ENCODE measurements at regions not wholly inside any gene's neighbourhood (a gene's known extent, or its start where the extent isn't known, plus 50 kb on each side); places are given as distances from the start of the nearest gene placed in this dataset.

- DNase-seq (ENCODE audit: low read depth in 4 of 4, low spot score in 1 of 4): no peak
Observed at GRCh38 chr21:31502537-31503143, 156.9 kb upstream of the SOD1 start.

- DNase-seq (ENCODE audit: low read depth in 4 of 4, low spot score in 1 of 4): no peak
Observed at GRCh38 chr21:31501926-31502325, 157.6 kb upstream of the SOD1 start.

- no peak for DNase-seq (ENCODE audit: low read depth in 4 of 4, low spot score in 1 of 4)
Observed at GRCh38 chr21:31500982-31501381, 156.9 kb upstream of the TIAM1 start.

- no peak for DNase-seq (ENCODE audit: low read depth in 4 of 4, low spot score in 1 of 4)
Observed at GRCh38 chr21:31500071-31500470, 156.0 kb upstream of the TIAM1 start.

- DNase-seq (ENCODE audit: low read depth in 4 of 4, low spot score in 1 of 4): no peak
Observed at GRCh38 chr21:31498985-31499384, 154.9 kb upstream of the TIAM1 start.

GRCh38 chr21:31497914-31498313, 153.9 kb upstream of the TIAM1 start:
- DNase-seq (ENCODE audit: low read depth in 4 of 4, low spot score in 1 of 4): no peak

- no peak for DNase-seq (ENCODE audit: low read depth in 4 of 4, low spot score in 1 of 4)
Observed at GRCh38 chr21:31493350-31493880, 149.4 kb upstream of the TIAM1 start.

- no peak for DNase-seq (ENCODE audit: low read depth in 4 of 4, low spot score in 1 of 4)
Observed at GRCh38 chr21:31491617-31492016, 147.6 kb upstream of the TIAM1 start.

- no peak for DNase-seq (ENCODE audit: low read depth in 4 of 4, low spot score in 1 of 4)
Observed at GRCh38 chr21:31490443-31490842, 146.4 kb upstream of the TIAM1 start.

- no peak for DNase-seq (ENCODE audit: low read depth in 4 of 4, low spot score in 1 of 4)
Observed at GRCh38 chr21:31489726-31490125, 145.7 kb upstream of the TIAM1 start.

GRCh38 chr21:31489014-31489413, 145.0 kb upstream of the TIAM1 start:
- DNase-seq (ENCODE audit: low read depth in 4 of 4, low spot score in 1 of 4): no peak

- no peak for DNase-seq (ENCODE audit: low read depth in 4 of 4, low spot score in 1 of 4)
Observed at GRCh38 chr21:31484219-31484618, 140.2 kb upstream of the TIAM1 start.

GRCh38 chr21:31483146-31483545, 139.1 kb upstream of the TIAM1 start:
- no peak for DNase-seq (ENCODE audit: low read depth in 4 of 4, low spot score in 1 of 4)

- no peak for DNase-seq (ENCODE audit: low read depth in 4 of 4, low spot score in 1 of 4)
Observed at GRCh38 chr21:31482460-31482859, 138.4 kb upstream of the TIAM1 start.

GRCh38 chr21:31480228-31480627, 136.2 kb upstream of the TIAM1 start:
- DNase-seq (ENCODE audit: low read depth in 4 of 4, low spot score in 1 of 4): no peak

GRCh38 chr21:31479714-31480113, 135.7 kb upstream of the TIAM1 start:
- no peak for DNase-seq (ENCODE audit: low read depth in 4 of 4, low spot score in 1 of 4)

- no peak for DNase-seq (ENCODE audit: low read depth in 4 of 4, low spot score in 1 of 4)
Observed at GRCh38 chr21:31479222-31479621, 135.2 kb upstream of the TIAM1 start.

- DNase-seq (ENCODE audit: low read depth in 4 of 4, low spot score in 1 of 4): no peak
Observed at GRCh38 chr21:31476263-31477022, 132.4 kb upstream of the TIAM1 start.

GRCh38 chr21:31475223-31475622, 131.2 kb upstream of the TIAM1 start:
- DNase-seq (ENCODE audit: low read depth in 4 of 4, low spot score in 1 of 4): no peak

- DNase-seq (ENCODE audit: low read depth in 4 of 4, low spot score in 1 of 4): no peak
Observed at GRCh38 chr21:31473685-31474345, 129.8 kb upstream of the TIAM1 start.

GRCh38 chr21:31471865-31472264, 127.8 kb upstream of the TIAM1 start:
- no peak for DNase-seq (ENCODE audit: low read depth in 4 of 4, low spot score in 1 of 4)

Data from stimulated activated CD4-positive, alpha-beta T cell treated with anti-CD3 and anti-CD28 coated beads, Interleukin-1b, Interleukin-23, amount 100 ng/mL, for 24 hours (primary cell).